SK-N-SH (cell line): ENCODE measurements at regions not wholly inside any gene's neighbourhood (a gene's known extent, or its start where the extent isn't known, plus 50 kb on each side); places are given as distances from the start of the nearest gene placed in this dataset.

Experiments
- CTCF ChIP-seq: fragments of 200-600 bp; sonication (generic); IDR thresholded peaks from 2 replicates; pipeline ENCODE4 v1.6.1; 2017; ENCODE audit warnings: antibody characterized with exemption, mild to moderate bottlenecking, moderate library complexity
- ELF1 ChIP-seq: IDR thresholded peaks from 2 replicates; pipeline ENCODE4 v1.4.0; 2012
- EP300 ChIP-seq, 2 experiments: IDR thresholded peaks; 2 replicates each; pipeline versions ENCODE4 v1.4.0 to v1.6.1; 2012; ENCODE audit warnings: borderline replicate concordance in 1 of 2, low read depth in 1 of 2, low read length in 1 of 2
- EZH2phosphoT487 ChIP-seq: fragments of 200-600 bp; sonication (generic); IDR thresholded peaks from 2 replicates; pipeline ENCODE4 v1.6.1; 2017; ENCODE audit warnings: low read depth, mixed run types, mild to moderate bottlenecking, antibody characterized with exemption, moderate library complexity, borderline replicate concordance
- JUND ChIP-seq: IDR thresholded peaks from 2 replicates; pipeline ENCODE4 v1.4.0; 2012
- MAX ChIP-seq: IDR thresholded peaks from 2 replicates; pipeline ENCODE4 v1.4.0; 2012; ENCODE audit warnings: low read depth
- MXI1 ChIP-seq: IDR thresholded peaks from 2 replicates; pipeline ENCODE4 v1.6.1; 2012; ENCODE audit warnings: mild to moderate bottlenecking, low read depth, low read length, improper control_type of control experiment
- PBX3 ChIP-seq: IDR thresholded peaks from 2 replicates; pipeline ENCODE4; 2012
- POLR2AphosphoS5 ChIP-seq: IDR thresholded peaks from 2 replicates; pipeline ENCODE4 v1.6.1; 2012; ENCODE audit warnings: low read depth, low read length
- RCOR1 ChIP-seq: fragments of 150-350 bp; IDR thresholded peaks from 2 replicates; pipeline ENCODE4 v1.6.1; 2017; ENCODE audit warnings: antibody characterized with exemption, low read length
- REST ChIP-seq: IDR thresholded peaks from 2 replicates; pipeline ENCODE4 v1.6.1; 2012; ENCODE audit warnings: mild to moderate bottlenecking, low read depth, low read length, moderate library complexity
- TCF12 ChIP-seq: IDR thresholded peaks from 2 replicates; pipeline ENCODE4 v1.4.0; 2012
- USF1 ChIP-seq: IDR thresholded peaks from 2 replicates; pipeline ENCODE4 v1.4.0; 2012; ENCODE audit warnings: low read depth, borderline replicate concordance
- ZBTB33 ChIP-seq: IDR thresholded peaks from 2 replicates; pipeline ENCODE4 v1.4.0; 2012; ENCODE audit warnings: low read depth, borderline replicate concordance

- no peak for TF ChIP-seq JUND
- no peak for TF ChIP-seq PBX3
- no peak for TF ChIP-seq EZH2phosphoT487
- TF ChIP-seq POLR2AphosphoS5: no peak
- TF ChIP-seq CTCF: no peak
- no peak for TF ChIP-seq EP300 (IDR thresholded peaks at IDR 0.05; ENCODE audit: borderline replicate concordance in 1 of 2, low read depth in 1 of 2, low read length in 1 of 2)
- TF ChIP-seq MXI1: no peak
- TF ChIP-seq MAX: no peak
- TF ChIP-seq ZBTB33: no peak
- TF ChIP-seq TCF12: no peak
- no peak for TF ChIP-seq RCOR1
- no peak for TF ChIP-seq ELF1
- TF ChIP-seq REST: no peak
- TF ChIP-seq USF1: no peak
Measured at GRCh38 chr4:136754810-136755530, 777.3 kb downstream of the PCDH18 start.
